Kidney (tissue), 13 donors: ENCODE measurements at regions not wholly inside any gene's neighbourhood (a gene's known extent, or its start where the extent isn't known, plus 50 kb on each side); places are given as distances from the start of the nearest gene placed in this dataset.

ENCODE experiments used
- DNase-seq, 5 donors: peaks; one replicate each; pipeline ENCODE4 v3.0.0-alpha.2; 2013 to 2020
- FAIRE-seq: peaks from 2 replicates; lab custom pipeline; 2012; peaks lifted over from hg19 to GRCh38; lab: Jason Lieb, UNC
- H3K27ac ChIP-seq, 2 donors: one replicate each; pipeline ENCODE4 v1.7.0; 2013; ENCODE audit warnings: low read depth in 2 of 2, low read length in 2 of 2, inconsistent platforms in 1 of 2
- H3K27me3 ChIP-seq: one replicate; pipeline ENCODE4 v1.7.1; 2013; ENCODE audit warnings: low read length, inconsistent platforms; ENCODE audit not compliant: control insufficient read depth, insufficient read depth
- H3K36me3 ChIP-seq, 3 donors: one replicate each; pipeline versions ENCODE4 v1.7.0 to v1.7.1; 2013; ENCODE audit warnings: low read length in 3 of 3, control low read depth in 1 of 3, inconsistent platforms in 1 of 3; ENCODE audit not compliant: insufficient read depth in 3 of 3, control insufficient read depth in 2 of 3
- H3K4me1 ChIP-seq, 3 donors: one replicate each; pipeline versions ENCODE4 v1.7.0 to v1.7.1; 2013; ENCODE audit warnings: low read length in 3 of 3, inconsistent platforms in 1 of 3, low read depth in 1 of 3; ENCODE audit not compliant: control insufficient read depth in 2 of 3, insufficient read depth in 2 of 3
- H3K4me3 ChIP-seq, 3 donors: one replicate each; pipeline versions ENCODE4 v1.7.0 to v1.8.1; 2013; ENCODE audit warnings: low read length in 3 of 3, control low read depth in 1 of 3, inconsistent platforms in 1 of 3
- H3K9ac ChIP-seq, 3 donors: one replicate each; pipeline versions ENCODE4 v1.7.0 to v1.7.1; 2013; ENCODE audit warnings: low read length in 3 of 3, control low read depth in 1 of 3, inconsistent platforms in 1 of 3
- H3K9me3 ChIP-seq, 3 donors: one replicate each; pipeline versions ENCODE4 v1.7.0 to v1.7.1; 2013; ENCODE audit warnings: low read length in 3 of 3, control low read depth in 1 of 3, inconsistent platforms in 1 of 3; ENCODE audit not compliant: control insufficient read depth in 2 of 3, insufficient read depth in 1 of 3
- intact Hi-C: fragments of 100-400 bp; cut with DNase I; formaldehyde crosslinking; loops from one replicate; pipeline ENCODE4 v1.11.1; 2022
- TF ChIP-seq, protein P1 (sequence below): IDR thresholded peaks from 3 replicates; pipeline ENCODE4 v1.5.1; 2012; ENCODE audit warnings: mild to moderate bottlenecking, moderate library complexity, borderline replicate concordance; ENCODE audit not compliant: insufficient read depth; ENCODE audit errors: extremely low read depth
- donor health status: control.
- donor health status: control.
- donor health status: control.
- donor health status: control.
- donor health status: control.
- donor health status: DM: yes; HTN: yes; CAD: no.
- donor health status: Normal renal cell carcinoma (clear cell type).

- H3K9me3 ChIP-seq, result peaks cover 0 to under 1% (median 0%) of the 10 kb centered on the region in 3 donors
- no peak overlapping the region for H3K4me3 ChIP-seq
- FAIRE-seq, result no peak
- intact Hi-C loops, result no loop called here
- H3K9ac ChIP-seq, result no peak overlapping the region
- H3K36me3 ChIP-seq, result no peaks in the 10 kb centered on the region
- no peaks in the 10 kb centered on the region for H3K4me1 ChIP-seq
- H3K27me3 ChIP-seq, result no peaks in the 10 kb centered on the region
- H3K27ac ChIP-seq, result no peak overlapping the region
- no peak for DNase-seq
- TF ChIP-seq, protein P1, sequence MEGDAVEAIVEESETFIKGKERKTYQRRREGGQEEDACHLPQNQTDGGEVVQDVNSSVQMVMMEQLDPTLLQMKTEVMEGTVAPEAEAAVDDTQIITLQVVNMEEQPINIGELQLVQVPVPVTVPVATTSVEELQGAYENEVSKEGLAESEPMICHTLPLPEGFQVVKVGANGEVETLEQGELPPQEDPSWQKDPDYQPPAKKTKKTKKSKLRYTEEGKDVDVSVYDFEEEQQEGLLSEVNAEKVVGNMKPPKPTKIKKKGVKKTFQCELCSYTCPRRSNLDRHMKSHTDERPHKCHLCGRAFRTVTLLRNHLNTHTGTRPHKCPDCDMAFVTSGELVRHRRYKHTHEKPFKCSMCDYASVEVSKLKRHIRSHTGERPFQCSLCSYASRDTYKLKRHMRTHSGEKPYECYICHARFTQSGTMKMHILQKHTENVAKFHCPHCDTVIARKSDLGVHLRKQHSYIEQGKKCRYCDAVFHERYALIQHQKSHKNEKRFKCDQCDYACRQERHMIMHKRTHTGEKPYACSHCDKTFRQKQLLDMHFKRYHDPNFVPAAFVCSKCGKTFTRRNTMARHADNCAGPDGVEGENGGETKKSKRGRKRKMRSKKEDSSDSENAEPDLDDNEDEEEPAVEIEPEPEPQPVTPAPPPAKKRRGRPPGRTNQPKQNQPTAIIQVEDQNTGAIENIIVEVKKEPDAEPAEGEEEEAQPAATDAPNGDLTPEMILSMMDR, result no peak
Observed at GRCh38 chr15:62404194-62404985, 239.3 kb upstream of the C2CD4B start.

DNA sequence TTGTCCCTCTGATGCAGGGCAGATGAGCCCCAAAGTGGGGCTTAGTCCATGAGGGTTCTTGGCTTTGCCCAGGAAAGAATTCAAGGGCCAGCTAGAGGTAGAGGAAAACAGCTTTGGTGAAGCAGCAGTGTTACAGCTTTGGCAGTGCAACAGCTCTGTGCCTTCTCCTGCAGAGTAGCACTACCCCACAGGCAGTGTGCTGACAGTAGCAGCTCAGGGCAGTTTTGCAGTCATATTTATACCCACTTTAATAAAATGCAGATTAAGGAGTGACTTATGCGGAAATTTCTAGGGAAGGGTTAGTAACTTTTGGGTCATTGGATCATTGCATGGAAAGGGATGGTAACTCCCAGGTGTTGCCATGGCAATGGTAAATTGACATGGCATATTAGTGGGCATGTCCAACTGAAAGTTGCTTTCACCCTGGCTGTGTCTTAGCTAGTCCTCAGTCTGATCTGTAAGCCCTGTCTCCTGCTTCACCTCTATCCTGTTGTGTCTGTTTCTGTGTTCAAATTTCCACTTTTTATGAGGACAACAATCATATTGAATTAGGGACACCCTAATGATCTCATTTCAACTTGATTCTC, 241.3 kb upstream of the C2CD4B start:
- Histone ChIP-seq H3K36me3 (no peaks in the 10 kb centered on the region), H3K9me3 (no peaks in the 10 kb centered on the region), H3K27ac (no peak overlapping the region), H3K4me3 (no peak overlapping the region), H3K4me1 (no peaks in the 10 kb centered on the region), H3K9ac (no peak overlapping the region), H3K27me3 (no peaks in the 10 kb centered on the region)
- intact Hi-C loops, result no loop called here
- TF ChIP-seq, protein P1, result no peak
- DNase-seq, result no peak
- FAIRE-seq, result no peak

DNA sequence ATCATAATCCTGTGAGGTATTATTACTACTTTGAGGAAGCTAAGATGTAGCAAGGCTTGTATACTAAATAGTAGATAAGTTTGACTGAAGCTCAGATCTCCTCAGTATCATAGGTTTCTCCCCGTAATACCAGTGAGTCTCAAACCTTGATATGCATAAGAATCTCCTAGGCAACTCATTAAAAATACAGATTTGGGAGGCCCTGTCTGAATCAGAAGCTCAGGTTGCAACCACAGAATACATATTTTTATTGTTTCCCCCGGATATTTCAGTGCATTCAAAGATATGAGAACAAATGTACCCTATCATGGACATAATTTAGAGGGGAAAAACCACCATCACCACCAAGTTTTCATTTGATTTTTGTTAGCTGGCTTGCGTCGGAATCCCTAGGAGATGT, 242.1 kb upstream of the C2CD4B start:
- H3K4me1 ChIP-seq, result no peaks in the 10 kb centered on the region
- no peak for DNase-seq
- H3K9ac ChIP-seq, result no peak overlapping the region
- no peaks in the 10 kb centered on the region for H3K27me3 ChIP-seq
- no peak overlapping the region for H3K27ac ChIP-seq
- FAIRE-seq, result no peak
- TF ChIP-seq, protein P1, result no peak
- no peaks in the 10 kb centered on the region for H3K36me3 ChIP-seq
- intact Hi-C loops, result no loop called here
- H3K9me3 ChIP-seq, result no peaks in the 10 kb centered on the region
- no peak overlapping the region for H3K4me3 ChIP-seq
